Tongue (tissue), 1 donor: ENCODE measurements at regions not wholly inside any gene's neighbourhood (a gene's known extent, or its start where the extent isn't known, plus 50 kb on each side); places are given as distances from the start of the nearest gene placed in this dataset.

Experiments used
- DNase-seq: peaks from one replicate; pipeline ENCODE4 v3.0.0-alpha.2; 2015

DNA sequence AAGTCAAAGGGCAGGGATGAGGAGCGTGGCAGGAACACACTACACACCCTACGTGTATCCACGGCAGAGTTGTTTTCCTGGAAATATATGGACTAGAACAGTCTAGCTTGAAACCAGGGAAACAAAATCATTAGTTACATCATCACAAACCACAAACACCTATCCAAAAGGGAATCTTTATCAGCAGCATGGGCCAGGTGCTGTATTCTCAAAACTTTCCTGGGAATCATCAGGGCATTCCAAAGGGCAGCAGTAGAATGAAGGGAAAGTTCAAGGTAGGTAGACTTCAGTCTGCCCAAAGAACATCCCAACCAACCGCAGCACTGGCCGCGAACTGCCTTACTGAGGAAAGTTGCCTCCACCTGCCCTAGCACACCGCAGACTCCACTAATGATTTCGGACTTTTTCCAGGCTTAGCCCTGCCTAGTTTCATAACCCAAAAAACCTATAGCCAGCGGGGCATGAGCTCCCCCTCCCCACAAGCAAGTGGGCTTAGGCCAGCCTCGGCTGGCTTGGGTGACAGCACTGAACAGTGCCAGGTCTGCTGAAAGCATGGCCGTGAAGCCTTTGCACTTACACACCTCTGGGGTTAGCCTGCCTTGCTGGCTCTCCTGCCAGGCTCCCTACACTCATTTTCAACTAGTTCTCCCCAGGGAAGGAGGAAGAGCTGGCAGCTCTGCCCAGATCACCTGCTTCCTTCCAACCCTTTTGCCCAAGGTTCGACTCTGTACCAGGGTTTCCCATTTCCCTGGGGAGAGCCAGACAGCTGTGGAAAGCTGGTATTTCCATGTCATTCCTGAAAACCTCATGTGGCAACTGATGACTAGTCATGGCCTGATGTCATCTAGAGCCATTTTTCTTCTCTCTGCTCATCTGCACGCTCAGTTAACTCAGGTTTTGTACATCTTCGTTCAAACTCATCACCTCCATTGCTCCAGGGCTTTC, 77.3 kb upstream of the UBAC2 start:
- DNase-seq, result no peak

DNA sequence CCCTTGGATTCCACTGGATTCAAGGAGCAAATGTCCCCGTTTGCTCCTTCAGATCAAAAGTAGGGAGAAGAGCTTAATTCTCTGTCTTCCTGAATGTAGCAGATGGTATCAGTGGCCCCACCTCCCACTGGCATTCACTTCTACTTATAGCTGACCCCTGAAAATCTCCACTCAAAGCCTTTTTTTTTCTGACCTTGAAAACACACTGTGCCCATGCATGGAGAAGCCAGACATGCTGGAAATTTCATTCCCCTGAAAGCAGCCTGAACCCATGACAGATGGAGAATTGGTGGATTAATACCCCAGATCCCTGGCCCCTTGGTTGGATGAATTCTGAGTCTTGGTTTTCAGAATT, 76.6 kb upstream of the UBAC2 start:
- no peak for DNase-seq

DNA sequence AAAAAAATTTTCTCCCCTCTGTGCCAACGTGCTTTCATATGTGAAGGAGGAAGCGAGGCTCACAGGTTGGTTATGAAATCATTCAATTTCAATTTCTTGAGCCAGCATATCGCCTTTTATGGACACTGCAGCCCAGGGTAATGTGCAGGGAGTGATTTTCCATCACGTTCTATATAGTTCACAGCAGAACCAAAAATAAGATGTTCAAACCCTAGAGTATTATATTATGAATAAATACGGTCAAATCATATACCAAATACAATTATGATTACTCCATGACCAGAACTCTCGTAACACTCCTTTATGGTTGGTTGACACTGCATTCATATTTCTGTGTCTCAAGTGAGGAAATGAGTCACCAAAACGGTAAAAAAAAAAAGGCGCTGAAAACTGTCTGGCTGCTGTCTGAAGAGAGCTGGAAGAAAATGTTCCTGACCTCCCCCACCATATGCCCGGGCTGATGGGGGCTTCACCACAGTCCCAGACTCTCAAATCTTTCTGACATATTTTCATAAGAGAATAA, 75.8 kb upstream of the UBAC2 start:
- DNase-seq, result peak; percentile 48

DNA sequence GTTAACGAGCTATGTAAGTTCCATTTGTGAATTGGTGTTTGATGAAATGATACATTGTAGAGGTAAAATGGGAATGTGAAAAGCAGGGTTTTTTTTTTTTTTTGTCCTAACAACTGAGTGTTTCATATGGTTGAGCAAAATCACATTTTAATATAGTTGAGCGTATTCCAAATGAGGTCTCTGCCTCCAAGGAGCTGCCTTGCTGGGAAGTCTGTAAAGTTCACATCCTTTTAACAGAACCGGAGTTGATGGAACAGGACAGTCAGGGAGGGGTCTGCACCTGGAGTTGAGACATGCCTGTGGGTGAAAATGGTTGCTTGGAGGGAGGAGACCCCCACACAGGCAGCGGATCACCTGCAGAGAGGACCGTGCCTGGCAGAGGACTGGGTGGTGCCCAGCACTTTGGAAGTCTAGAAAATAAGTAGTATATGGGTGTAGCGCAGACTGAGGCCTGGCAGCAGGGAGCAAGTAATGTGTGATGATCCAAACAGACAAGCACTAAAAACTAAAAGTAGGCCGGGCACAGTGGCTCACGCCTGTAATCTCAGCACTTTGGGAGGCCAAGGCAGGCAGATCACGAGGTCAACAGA, 75.2 kb upstream of the UBAC2 start:
- DNase-seq, result peak; percentile 21

DNA sequence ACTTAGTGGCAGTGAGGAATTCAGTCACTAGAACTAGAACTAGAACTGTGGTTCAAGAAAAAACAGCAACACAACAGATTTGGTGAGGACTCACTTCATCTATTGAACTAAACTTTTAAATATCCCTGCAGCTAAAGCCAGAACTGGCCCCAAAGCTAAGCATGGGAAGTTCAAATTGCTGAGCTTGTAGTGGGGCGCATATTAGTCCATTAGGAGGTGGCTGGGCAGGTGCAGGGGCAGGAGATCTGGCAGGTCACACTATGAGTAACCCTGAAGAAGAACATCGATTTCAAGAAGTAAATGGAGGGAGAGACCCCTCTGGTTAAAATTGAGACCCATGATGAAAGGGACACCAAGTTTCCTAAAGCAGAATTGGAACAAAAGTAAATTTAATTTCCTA, 73.8 kb upstream of the UBAC2 start:
- no peak for DNase-seq

DNA sequence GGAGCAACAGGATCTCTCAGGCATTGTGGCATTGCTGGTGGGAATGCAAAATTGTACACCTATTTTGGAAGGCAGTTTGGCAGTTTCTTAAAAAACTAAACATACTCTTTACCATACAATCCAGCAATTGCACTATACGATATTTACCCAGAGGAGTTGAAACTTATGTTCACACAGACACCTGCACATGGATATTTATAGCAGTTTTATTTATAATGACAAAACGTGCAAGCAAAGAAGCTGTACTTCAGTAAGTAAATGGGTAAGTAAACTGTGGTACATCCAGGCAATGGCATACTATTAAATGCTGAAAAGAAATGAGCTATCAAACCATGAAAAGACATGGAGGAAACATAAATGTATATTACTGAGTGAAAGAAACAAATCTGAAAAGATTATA, 71.6 kb upstream of the UBAC2 start:
- no peak for DNase-seq

DNA sequence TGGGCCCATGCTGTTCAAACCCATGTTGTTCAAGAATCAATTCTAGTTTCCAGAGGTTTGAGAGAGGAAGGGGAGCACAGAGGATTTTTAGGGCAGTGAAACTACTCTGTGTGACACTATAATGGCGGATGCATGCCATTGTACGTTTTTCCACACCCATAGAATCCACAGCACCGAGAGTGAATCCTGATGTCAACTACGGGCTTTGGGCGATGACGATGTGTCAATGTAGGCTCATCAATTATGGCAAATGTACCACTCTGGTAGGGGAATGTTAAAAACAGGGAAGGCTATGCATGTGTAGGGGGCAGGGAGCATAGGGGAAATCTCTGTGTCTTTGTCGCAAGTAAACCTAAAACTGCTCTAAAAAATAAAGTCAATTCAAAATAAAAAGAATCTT, 70.7 kb upstream of the UBAC2 start:
- DNase-seq, result no peak

DNA sequence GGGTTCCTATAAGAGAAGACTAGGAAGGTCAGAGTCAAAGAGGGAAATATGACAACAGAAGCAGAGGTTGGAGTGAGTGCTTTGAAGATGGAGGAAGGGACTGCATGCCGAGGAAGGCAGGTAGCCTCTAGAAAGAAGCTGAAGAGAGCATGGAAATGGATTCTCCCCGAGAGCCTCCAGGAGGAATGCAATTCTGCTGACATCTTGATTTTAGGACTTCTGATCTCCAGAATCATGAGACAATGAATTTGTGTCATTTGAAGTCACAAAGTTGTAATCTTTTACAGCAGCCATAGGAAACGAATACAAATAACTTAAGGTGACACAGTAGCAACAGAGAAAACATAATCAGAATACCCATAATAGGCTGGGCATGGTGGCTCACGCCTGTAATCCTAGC, 69.2 kb upstream of the UBAC2 start:
- DNase-seq, result no peak

DNA sequence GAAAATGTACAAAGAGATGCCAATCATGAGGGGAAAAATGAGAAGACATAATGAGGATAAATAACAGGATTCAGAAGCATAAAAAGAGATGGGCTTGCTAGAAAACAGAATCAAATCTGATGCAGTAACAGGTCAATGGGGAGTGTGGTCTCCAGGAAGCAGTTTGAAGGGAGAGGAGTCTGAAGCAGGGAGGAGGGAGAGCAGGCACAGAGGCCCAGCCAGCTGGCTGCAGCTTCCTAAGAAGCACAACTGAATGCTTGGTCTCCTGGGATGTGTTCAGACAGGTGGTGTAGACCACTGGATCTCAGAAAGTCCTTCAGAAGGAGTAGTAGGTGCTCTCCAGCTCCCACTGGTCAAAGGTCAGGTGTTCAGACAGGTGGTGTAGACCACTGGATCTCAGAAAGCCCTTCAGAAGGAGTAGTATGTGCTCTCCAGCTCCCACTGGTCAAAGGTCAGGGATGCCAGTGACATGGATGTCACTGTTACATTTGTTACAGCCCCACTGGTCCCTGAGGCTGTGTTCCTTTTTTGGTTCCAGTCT, 68.3 kb upstream of the UBAC2 start:
- no peak for DNase-seq

DNA sequence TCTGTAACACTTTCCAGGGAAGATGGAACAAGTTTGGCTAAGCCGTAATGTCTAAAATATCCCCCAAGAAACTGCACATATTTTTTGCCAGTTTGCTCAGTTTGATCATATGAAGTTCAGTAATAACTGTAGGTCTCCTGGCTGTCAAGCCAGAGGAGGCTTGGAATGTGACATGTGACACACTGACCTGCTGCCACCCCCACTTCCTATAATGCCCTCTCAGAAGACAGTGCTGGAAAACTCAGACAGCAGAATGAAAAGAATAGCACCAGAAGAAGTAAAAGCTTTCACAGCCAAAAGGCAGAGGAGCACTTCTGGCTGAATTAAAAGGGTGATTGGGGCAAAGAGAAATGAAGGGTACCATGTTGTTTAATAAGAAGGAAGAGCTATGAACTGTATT, 67.4 kb upstream of the UBAC2 start:
- no peak for DNase-seq

DNA sequence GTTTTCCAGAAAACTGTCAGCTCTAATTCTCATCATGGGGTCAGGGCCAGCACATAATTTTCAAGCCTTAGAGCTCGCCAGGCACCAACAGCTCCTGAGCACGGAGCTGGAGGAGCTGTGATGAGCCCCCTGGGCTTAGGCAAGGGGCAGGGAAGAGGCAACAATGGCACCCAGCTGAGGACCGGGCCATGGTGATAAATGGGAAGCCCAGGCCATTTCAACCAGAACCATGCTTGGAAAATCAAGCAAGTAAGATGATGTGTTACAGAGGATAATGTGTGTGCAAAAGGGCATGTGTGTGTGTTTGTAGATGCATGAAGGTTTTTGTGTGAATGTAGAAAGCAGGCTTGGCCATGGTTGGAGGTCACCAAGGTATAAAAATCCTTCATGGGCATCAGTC, 66.8 kb upstream of the UBAC2 start:
- no peak for DNase-seq

DNA sequence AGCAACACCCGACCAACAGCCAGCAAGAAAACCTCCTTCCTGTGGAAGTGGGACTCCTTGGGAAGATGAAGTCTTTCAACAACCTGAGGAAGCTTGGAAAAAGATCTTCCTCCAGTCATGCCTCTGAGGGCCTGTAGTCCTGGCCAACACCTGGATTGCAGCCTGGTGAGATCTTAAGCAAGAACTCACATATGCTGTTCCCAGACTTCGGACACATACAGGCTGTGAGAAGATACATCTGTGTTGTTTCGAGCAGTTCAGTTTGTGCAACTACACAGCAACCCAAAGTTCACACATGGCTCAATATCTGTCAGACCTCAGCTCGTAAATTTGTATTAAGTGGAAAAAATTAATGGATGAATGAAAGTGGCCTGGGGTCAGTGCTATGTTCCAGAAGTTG, 65.1 kb upstream of the UBAC2 start:
- peak; percentile 48 for DNase-seq

DNA sequence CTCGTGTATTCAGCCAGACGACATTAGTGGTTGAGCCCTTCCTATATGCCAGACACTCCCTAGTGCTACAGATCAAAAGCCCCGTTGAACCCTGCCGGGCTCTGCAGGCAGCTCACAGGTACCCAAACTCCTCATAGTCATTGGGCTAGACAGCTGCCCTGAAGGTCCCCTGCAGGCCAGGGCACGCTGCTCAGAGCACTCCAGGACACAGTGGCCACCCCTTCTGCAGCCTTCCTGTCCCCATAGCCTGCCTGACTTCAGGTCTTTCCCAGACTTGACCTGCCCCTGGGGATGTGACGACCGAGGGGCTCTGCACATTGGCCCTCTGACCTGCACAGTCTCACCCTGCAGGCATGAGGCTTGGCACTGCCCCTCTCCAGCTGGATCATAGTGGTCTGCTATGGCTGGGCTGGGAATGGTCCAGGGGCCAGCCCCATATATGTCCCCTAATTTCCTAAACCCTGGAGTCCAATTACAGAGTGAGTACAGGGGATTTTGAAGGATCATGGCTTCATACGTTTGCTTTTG, 64.2 kb upstream of the UBAC2 start:
- DNase-seq, result no peak

DNA sequence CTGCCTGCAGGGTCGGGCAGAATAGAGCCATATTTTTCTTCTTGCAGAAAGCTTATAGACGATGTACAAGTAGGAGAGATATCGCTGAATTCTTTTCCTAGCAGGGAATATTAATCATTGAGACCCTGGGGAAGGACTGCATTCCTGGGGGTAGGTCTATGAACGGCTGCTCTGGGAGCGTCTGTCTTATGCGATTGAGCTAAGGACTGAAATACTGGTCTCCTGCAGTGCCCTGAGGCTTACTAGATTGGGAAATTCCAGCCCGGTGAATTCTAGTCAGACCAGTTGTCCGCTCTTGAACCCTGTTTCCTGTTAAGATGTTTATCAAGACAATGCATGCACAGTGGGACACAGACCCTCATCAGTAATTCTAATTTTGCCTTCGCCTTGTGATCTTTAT, 59.8 kb upstream of the UBAC2 start:
- no peak for DNase-seq

DNA sequence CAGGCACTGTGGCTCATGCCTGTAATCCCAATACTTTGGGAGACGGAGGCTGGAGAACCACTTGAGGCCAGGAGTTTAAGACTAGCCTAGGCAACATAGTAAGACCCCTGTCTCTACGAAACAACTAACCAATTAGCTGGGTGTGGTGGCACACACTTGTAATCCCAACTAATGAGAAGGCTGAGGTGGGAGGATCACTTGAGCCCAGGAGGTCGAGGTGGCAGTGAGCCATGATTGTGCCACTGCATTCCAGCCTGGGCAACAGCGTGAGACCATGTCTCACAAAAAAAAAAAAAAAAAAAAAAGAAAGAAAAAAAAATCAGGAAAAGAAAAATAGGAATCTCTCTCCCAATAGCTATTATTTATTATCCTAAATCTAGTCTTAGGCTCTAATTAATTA, 56.8 kb upstream of the UBAC2 start:
- no peak for DNase-seq

DNA sequence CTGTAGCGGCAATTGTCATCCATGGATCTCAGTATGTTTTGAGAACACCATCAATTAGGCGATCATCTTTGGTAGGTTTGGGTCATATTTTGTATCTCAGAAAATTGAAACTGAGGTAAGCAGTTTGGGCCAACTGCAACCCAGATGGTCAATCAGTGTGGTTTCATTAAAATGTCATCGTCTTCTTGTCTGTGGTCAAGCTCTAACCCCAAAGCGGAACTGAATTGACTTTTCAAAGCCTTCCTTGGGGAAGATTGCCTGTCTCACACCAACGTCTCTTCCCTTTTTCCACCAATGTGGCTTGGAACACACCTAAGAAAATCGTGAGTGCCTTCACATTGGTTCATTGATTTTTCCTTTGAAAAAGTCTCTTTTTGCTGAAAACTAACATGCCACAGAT, 56.3 kb upstream of the UBAC2 start:
- no peak for DNase-seq

DNA sequence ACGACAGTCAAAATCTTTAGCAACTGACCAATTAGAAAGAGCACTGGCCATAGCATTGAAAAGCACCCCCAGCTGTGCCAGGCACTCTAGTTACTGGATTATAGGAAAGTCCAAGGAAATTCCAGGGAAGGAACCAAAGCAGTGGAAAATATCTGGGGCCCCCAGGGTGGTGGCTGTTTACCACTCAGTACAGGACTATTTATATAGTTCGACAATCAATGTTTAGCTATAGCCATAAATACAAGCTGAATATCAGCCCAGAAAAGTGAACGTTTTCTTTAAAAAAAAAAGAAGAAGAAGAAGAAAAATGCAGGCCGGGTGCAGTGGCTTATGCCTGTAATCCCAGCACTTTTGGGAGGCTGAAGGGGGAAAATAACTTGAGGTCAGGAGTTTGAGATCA, 55.2 kb upstream of the UBAC2 start:
- DNase-seq, result no peak

DNA sequence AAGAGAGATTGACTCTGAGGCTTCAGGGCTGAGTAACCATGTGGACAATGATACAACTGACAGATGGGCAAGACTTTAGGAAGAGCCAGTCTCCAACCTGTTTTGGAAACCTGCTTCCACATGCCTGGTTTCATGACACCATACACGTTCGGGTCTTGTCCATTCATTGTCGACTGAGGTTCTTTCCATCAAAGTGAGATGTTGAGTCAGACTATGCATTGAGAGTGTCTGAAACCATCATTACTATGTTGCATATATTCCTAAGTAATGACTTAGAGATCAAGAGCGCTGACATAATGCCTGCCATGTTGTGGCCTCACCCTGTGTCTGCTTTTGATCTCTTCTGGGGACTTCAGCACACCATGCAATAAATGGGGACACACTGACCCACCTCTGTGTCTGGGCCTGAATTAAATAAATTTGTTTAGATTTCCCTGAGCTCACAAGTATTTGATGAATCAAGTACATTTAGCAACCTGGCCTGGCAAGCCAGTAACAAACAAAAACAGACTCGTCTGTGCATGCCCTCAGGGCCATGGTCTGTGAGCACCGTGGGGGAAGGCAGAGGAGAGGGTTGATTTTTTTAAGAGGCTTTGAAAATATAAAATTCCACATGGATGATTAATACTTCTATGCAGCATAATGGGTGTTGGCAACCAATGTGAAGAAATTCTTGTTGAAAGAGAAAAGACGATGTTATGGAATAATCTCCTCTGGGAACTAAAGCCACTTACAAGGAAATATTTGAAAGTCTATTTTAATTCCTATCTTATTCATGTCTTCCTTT, 49.9 kb upstream of the UBAC2 start:
- DNase-seq, result no peak
